ENCODE measurements at regions not wholly inside any gene's neighbourhood (a gene's known extent, or its start where the extent isn't known, plus 50 kb on each side); places are given as distances from the start of the nearest gene placed in this dataset.

GRCh38 chr7:25696571-25696970 is 455.4 kb upstream of the NFE2L3 start:
- Mint-ChIP-seq H3K27me3 (peaks cover 8% of the 10 kb centered on the region), H3K4me3 (no peak overlapping the region), H3K4me1 (no peaks in the 10 kb centered on the region), H3K27ac (no peak overlapping the region), H3K9me3 (ENCODE audit: insufficient read depth) (no peaks in the 10 kb centered on the region)
- Histone ChIP-seq H4K20me1 (ENCODE audit: control insufficient read depth, insufficient read depth, low read length, poor library complexity, severe bottlenecking) (no peaks in the 10 kb centered on the region), H3K4me3 (ENCODE audit: control extremely low read depth in 1 of 5, extremely low read depth in 1 of 5, insufficient read depth in 1 of 5, low read depth in 2 of 5, low read length in 4 of 5) (no peak overlapping the region), H3K27ac (ENCODE audit: low read length in 2 of 2) (no peak overlapping the region), H3K27me3 (replicated peaks in 1 of 4; ENCODE audit: control extremely low read depth in 1 of 4, control insufficient read depth in 3 of 4, insufficient read depth in 4 of 4, low read length in 3 of 4) (peaks cover 0 to 3% (median 0%) of the 10 kb centered on the region in 4 experiments), H3K9ac (ENCODE audit: low read length) (no peak overlapping the region), H3K4me2 (replicated peaks; ENCODE audit: low read depth, low read length, poor library complexity, severe bottlenecking) (no peak overlapping the region), H3K36me3 (replicated peaks in 1 of 2; ENCODE audit: control extremely low read depth in 1 of 2, control insufficient read depth in 1 of 2, extremely low read depth in 1 of 2, insufficient read depth in 2 of 2, low read length in 1 of 2) (no peaks in the 10 kb centered on the region), H3K4me1 (ENCODE audit: control insufficient read depth in 2 of 2, insufficient read depth in 2 of 2, low read length in 2 of 2) (no peaks in the 10 kb centered on the region), H3K79me2 (ENCODE audit: control insufficient read depth, insufficient read depth, low read length) (no peaks in the 10 kb centered on the region), H2AFZ (ENCODE audit: insufficient read depth, low read depth, low read length, poor library complexity, severe bottlenecking) (no peak overlapping the region), H3K9me3 (ENCODE audit: control extremely low read depth in 1 of 3, control insufficient read depth in 2 of 3, insufficient read depth in 1 of 3, low read length in 2 of 3) (no peaks in the 10 kb centered on the region)
- ATAC-seq (ENCODE audit: low read depth) = no peak
- CTCF ChIA-PET = no interaction called here
- 68% methylated on average over 1 of the region's 2 CpGs for WGBS (ENCODE audit: insufficient coverage)
- intact Hi-C loops (cut with micrococcal nuclease) = no loop called here
- no peak for DNase-seq
- POLR2A ChIA-PET = no interaction called here
- no peak for TF ChIP-seq CTCF (IDR thresholded peaks at IDR 0.05)
- no peak for TF ChIP-seq EZH2 (IDR thresholded peaks at IDR 0.05; ENCODE audit: borderline replicate concordance, insufficient read depth, low read depth, low read length, poor library complexity, severe bottlenecking)

- ATAC-seq (ENCODE audit: low read depth) = no peak
- WGBS (ENCODE audit: insufficient coverage) = no CpG with 5 or more reads among the region's 5 CpGs
- H3K4me3 Mint-ChIP-seq = no peak overlapping the region
Observed at GRCh38 chr7:25698451-25699113, 453.4 kb upstream of the NFE2L3 start.

More at GRCh38 chr7:25698451-25699113, 453.4 kb upstream of the NFE2L3 start:
- Histone ChIP-seq H3K9ac (ENCODE audit: low read length) (no peak overlapping the region), H3K27me3 (replicated peaks in 1 of 4; ENCODE audit: control extremely low read depth in 1 of 4, control insufficient read depth in 3 of 4, insufficient read depth in 4 of 4, low read length in 3 of 4) (peaks cover 0 to 3% (median 0%) of the 10 kb centered on the region in 4 experiments), H3K36me3 (replicated peaks in 1 of 2; ENCODE audit: control extremely low read depth in 1 of 2, control insufficient read depth in 1 of 2, extremely low read depth in 1 of 2, insufficient read depth in 2 of 2, low read length in 1 of 2) (no peaks in the 10 kb centered on the region), H3K9me3 (ENCODE audit: control extremely low read depth in 1 of 3, control insufficient read depth in 2 of 3, insufficient read depth in 1 of 3, low read length in 2 of 3) (no peaks in the 10 kb centered on the region), H3K4me1 (ENCODE audit: control insufficient read depth in 2 of 2, insufficient read depth in 2 of 2, low read length in 2 of 2) (no peaks in the 10 kb centered on the region), H3K4me2 (replicated peaks; ENCODE audit: low read depth, low read length, poor library complexity, severe bottlenecking) (no peak overlapping the region), H3K4me3 (ENCODE audit: control extremely low read depth in 1 of 5, extremely low read depth in 1 of 5, insufficient read depth in 1 of 5, low read depth in 2 of 5, low read length in 4 of 5) (no peak overlapping the region), H3K27ac (ENCODE audit: low read length in 2 of 2) (no peak overlapping the region), H2AFZ (ENCODE audit: insufficient read depth, low read depth, low read length, poor library complexity, severe bottlenecking) (no peak overlapping the region), H3K79me2 (ENCODE audit: control insufficient read depth, insufficient read depth, low read length) (no peaks in the 10 kb centered on the region), H4K20me1 (ENCODE audit: control insufficient read depth, insufficient read depth, low read length, poor library complexity, severe bottlenecking) (no peaks in the 10 kb centered on the region)
- TF ChIP-seq EZH2 (IDR thresholded peaks at IDR 0.05; ENCODE audit: borderline replicate concordance, insufficient read depth, low read depth, low read length, poor library complexity, severe bottlenecking) (no peak), CTCF (IDR thresholded peaks at IDR 0.05) (no peak)
- peaks cover 11% of the 10 kb centered on the region for H3K27me3 Mint-ChIP-seq
- ChIA-PET POLR2A (no interaction called here), CTCF (no interaction called here)
- intact Hi-C loops (cut with micrococcal nuclease) = no loop called here
- no peaks in the 10 kb centered on the region for H3K9me3 Mint-ChIP-seq (ENCODE audit: insufficient read depth)
- H3K4me1 Mint-ChIP-seq = no peaks in the 10 kb centered on the region
- no peak overlapping the region for H3K27ac Mint-ChIP-seq
- no peak for DNase-seq
